Gastroesophageal sphincter (tissue), 3 donors: ENCODE measurements at regions not wholly inside any gene's neighbourhood (a gene's known extent, or its start where the extent isn't known, plus 50 kb on each side); places are given as distances from the start of the nearest gene placed in this dataset.

ENCODE experiments used
- EP300 ChIP-seq: sonication (generic); formaldehyde crosslinking; IDR thresholded peaks from one replicate; pipeline ENCODE4 v1.6.1; 2017; ENCODE audit warnings: antibody characterized with exemption, mild to moderate bottlenecking
- POLR2A ChIP-seq, 2 donors: fragments of 450-650 bp; IDR thresholded peaks; one replicate each; pipeline ENCODE4 v1.6.1; 2017; ENCODE audit warnings: antibody characterized with exemption in 2 of 2, mild to moderate bottlenecking in 2 of 2, moderate library complexity in 1 of 2
- POLR2AphosphoS5 ChIP-seq: sonication (generic); formaldehyde crosslinking; IDR thresholded peaks from one replicate; pipeline ENCODE4 v1.6.1; 2017; ENCODE audit warnings: antibody characterized with exemption
- TF ChIP-seq, protein P1 (sequence below), 4 experiments: fragments of 200-600 bp in 2 of 4; fragments of 450-650 bp in 2 of 4; sonication (generic) in 1 of 4; IDR thresholded peaks; one replicate each; pipeline ENCODE4 v1.5.1; 2017 to 2019; ENCODE audit warnings: antibody characterized with exemption in 4 of 4, mild to moderate bottlenecking in 2 of 4, moderate library complexity in 2 of 4

DNA sequence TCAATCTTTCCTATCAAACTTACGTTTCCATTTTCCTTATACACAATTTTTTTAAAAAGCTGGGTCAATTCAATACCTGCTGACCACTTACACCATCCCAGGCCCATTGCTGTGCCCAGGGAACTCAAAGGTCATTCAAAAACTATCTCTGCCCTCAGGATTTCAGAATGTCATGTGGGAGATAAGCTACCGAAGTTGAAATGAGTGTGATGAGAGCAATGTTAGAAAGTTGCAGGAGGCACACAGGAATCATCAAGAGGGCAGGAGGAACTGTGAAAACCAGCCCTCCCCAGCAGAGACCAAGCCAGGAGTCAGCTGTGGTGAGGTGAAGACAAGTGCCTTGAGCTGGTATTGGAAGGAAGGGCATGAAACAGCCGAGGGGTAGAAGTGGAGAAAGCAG lies 195.9 kb downstream of the HS3ST3A1 start:
- TF ChIP-seq, protein P1, sequence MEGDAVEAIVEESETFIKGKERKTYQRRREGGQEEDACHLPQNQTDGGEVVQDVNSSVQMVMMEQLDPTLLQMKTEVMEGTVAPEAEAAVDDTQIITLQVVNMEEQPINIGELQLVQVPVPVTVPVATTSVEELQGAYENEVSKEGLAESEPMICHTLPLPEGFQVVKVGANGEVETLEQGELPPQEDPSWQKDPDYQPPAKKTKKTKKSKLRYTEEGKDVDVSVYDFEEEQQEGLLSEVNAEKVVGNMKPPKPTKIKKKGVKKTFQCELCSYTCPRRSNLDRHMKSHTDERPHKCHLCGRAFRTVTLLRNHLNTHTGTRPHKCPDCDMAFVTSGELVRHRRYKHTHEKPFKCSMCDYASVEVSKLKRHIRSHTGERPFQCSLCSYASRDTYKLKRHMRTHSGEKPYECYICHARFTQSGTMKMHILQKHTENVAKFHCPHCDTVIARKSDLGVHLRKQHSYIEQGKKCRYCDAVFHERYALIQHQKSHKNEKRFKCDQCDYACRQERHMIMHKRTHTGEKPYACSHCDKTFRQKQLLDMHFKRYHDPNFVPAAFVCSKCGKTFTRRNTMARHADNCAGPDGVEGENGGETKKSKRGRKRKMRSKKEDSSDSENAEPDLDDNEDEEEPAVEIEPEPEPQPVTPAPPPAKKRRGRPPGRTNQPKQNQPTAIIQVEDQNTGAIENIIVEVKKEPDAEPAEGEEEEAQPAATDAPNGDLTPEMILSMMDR (IDR thresholded peaks at IDR 0.05) = no peak
- TF ChIP-seq POLR2AphosphoS5 = no peak
- no peak for TF ChIP-seq POLR2A (IDR thresholded peaks at IDR 0.05)
- no peak for TF ChIP-seq EP300
